ENCODE measurements at regions not wholly inside any gene's neighbourhood (a gene's known extent, or its start where the extent isn't known, plus 50 kb on each side); places are given as distances from the start of the nearest gene placed in this dataset.

GRCh38 chr2:223418604-223419199 is 183.5 kb downstream of the SCG2 start:
- DNase-seq (ENCODE audit: extremely low read depth in 1 of 11, low read depth in 9 of 11, low spot score in 4 of 11) = no peak

- DNase-seq (ENCODE audit: extremely low read depth in 1 of 11, low read depth in 9 of 11, low spot score in 4 of 11) = no peak
These were observed 182.1 kb downstream of the SCG2 start for GRCh38 chr2:223420048-223420447.

GRCh38 chr2:223431479-223431878 is 170.7 kb downstream of the SCG2 start:
- no peak for DNase-seq (ENCODE audit: extremely low read depth in 1 of 11, low read depth in 9 of 11, low spot score in 4 of 11)

GRCh38 chr2:223433461-223433860 is 168.7 kb downstream of the SCG2 start:
- no peak for DNase-seq (ENCODE audit: extremely low read depth in 1 of 11, low read depth in 9 of 11, low spot score in 4 of 11)

GRCh38 chr2:223437788-223438187 is 164.4 kb downstream of the SCG2 start:
- DNase-seq (ENCODE audit: extremely low read depth in 1 of 11, low read depth in 9 of 11, low spot score in 4 of 11) = no peak

GRCh38 chr2:223439184-223439583 is 163.0 kb downstream of the SCG2 start:
- DNase-seq (ENCODE audit: extremely low read depth in 1 of 11, low read depth in 9 of 11, low spot score in 4 of 11) = no peak

GRCh38 chr2:223439786-223440185 is 162.4 kb downstream of the SCG2 start:
- DNase-seq (ENCODE audit: extremely low read depth in 1 of 11, low read depth in 9 of 11, low spot score in 4 of 11) = no peak

GRCh38 chr2:223442847-223443246 is 159.3 kb downstream of the SCG2 start:
- DNase-seq (ENCODE audit: extremely low read depth in 1 of 11, low read depth in 9 of 11, low spot score in 4 of 11) = peak in 4 of 11 donors; percentile 8 to 48 (median 32)

- no peak for DNase-seq (ENCODE audit: extremely low read depth in 1 of 11, low read depth in 9 of 11, low spot score in 4 of 11)
These were observed 151.9 kb downstream of the SCG2 start for GRCh38 chr2:223450246-223450645.

- no peak for DNase-seq (ENCODE audit: extremely low read depth in 1 of 11, low read depth in 9 of 11, low spot score in 4 of 11)
These were observed 144.9 kb downstream of the SCG2 start for GRCh38 chr2:223457301-223457700.

- no peak for DNase-seq (ENCODE audit: extremely low read depth in 1 of 11, low read depth in 9 of 11, low spot score in 4 of 11)
These were observed 142.7 kb downstream of the SCG2 start for GRCh38 chr2:223459328-223459939.

- no peak for DNase-seq (ENCODE audit: extremely low read depth in 1 of 11, low read depth in 9 of 11, low spot score in 4 of 11)
These were observed 142.0 kb downstream of the SCG2 start for GRCh38 chr2:223460209-223460608.

- DNase-seq (ENCODE audit: extremely low read depth in 1 of 11, low read depth in 9 of 11, low spot score in 4 of 11) = no peak
These were observed 141.4 kb downstream of the SCG2 start for GRCh38 chr2:223460774-223461211.

- no peak for DNase-seq (ENCODE audit: extremely low read depth in 1 of 11, low read depth in 9 of 11, low spot score in 4 of 11)
These were observed 138.1 kb downstream of the SCG2 start for GRCh38 chr2:223464071-223464470.

- DNase-seq (ENCODE audit: extremely low read depth in 1 of 11, low read depth in 9 of 11, low spot score in 4 of 11) = no peak
These were observed 136.4 kb downstream of the SCG2 start for GRCh38 chr2:223465793-223466192.

- DNase-seq (ENCODE audit: extremely low read depth in 1 of 11, low read depth in 9 of 11, low spot score in 4 of 11) = no peak
These were observed 135.0 kb downstream of the SCG2 start for GRCh38 chr2:223467196-223467595.

GRCh38 chr2:223469270-223470046 is 132.7 kb downstream of the SCG2 start:
- no peak for DNase-seq (ENCODE audit: extremely low read depth in 1 of 11, low read depth in 9 of 11, low spot score in 4 of 11)

- no peak for DNase-seq (ENCODE audit: extremely low read depth in 1 of 11, low read depth in 9 of 11, low spot score in 4 of 11)
These were observed 131.6 kb downstream of the SCG2 start for GRCh38 chr2:223470602-223471001.

- no peak for DNase-seq (ENCODE audit: extremely low read depth in 1 of 11, low read depth in 9 of 11, low spot score in 4 of 11)
These were observed 129.4 kb downstream of the SCG2 start for GRCh38 chr2:223472771-223473170.

- no peak for DNase-seq (ENCODE audit: extremely low read depth in 1 of 11, low read depth in 9 of 11, low spot score in 4 of 11)
These were observed 127.3 kb downstream of the SCG2 start for GRCh38 chr2:223474893-223475292.

All from renal cortex interstitium (tissue), 11 donors.